GM18907 (cell line): ENCODE measurements at regions not wholly inside any gene's neighbourhood (a gene's known extent, or its start where the extent isn't known, plus 50 kb on each side); places are given as distances from the start of the nearest gene placed in this dataset.

Experiments used
- ATAC-seq: cut with Tn5 transposase; IDR thresholded peaks from one replicate; pipeline ENCODE4 v1.9.1; 2021; ENCODE audit warnings: mild to moderate bottlenecking, moderate library complexity; ENCODE audit not compliant: unreplicated experiment

- no peak for ATAC-seq
Observed at GRCh38 chr15:99440551-99441443, 125.0 kb upstream of the MEF2A start.

DNA sequence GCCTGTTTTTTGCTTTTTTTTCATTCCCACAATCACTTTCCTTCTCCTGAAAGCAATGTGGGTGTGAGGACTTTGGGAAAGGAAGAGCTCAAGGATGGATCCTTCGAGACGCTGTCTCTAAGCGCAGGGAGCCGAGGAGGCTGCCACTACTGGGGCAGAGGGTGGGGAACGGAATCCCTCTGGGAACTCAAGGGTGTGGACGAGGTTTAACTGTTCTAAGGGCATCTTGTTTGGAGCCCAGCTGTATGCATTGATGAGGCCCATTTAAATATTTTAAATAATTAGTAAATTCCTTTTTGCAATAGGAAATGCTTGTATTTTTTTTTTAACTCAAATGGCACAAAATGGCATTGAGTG, 124.4 kb upstream of the MEF2A start:
- no peak for ATAC-seq

- ATAC-seq: no peak
Observed at GRCh38 chr15:99441871-99442251, 123.9 kb upstream of the MEF2A start.

DNA sequence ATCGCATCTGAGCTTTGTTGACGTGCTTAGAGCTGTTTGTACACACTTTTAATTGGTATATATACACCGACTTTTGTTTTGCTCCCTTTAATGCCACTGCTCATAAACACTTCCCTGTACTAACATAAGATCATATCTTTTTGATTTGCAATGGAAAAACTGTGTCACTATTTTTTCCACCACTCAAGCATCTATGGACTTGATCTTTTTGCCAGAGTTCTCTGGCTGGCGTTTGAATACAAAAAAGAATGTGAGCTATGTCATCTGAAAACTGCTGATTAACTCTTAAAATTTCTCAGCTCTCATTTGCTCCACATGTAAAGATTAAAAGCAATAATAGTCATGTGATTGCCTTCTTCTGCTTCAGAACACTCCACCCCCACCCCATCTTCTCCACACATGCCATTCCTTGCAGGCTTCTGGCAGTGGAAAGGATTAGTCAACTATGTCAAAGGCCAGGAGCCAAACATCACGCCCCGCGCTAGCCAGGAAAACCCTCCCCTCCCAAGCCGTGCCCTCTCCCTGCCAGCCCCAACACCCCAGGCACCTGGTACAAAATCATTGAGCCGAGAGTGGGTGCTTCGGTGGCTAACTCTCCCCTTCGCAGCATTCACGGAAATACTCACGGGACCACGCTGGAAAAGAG, 123.4 kb upstream of the MEF2A start:
- no peak for ATAC-seq

DNA sequence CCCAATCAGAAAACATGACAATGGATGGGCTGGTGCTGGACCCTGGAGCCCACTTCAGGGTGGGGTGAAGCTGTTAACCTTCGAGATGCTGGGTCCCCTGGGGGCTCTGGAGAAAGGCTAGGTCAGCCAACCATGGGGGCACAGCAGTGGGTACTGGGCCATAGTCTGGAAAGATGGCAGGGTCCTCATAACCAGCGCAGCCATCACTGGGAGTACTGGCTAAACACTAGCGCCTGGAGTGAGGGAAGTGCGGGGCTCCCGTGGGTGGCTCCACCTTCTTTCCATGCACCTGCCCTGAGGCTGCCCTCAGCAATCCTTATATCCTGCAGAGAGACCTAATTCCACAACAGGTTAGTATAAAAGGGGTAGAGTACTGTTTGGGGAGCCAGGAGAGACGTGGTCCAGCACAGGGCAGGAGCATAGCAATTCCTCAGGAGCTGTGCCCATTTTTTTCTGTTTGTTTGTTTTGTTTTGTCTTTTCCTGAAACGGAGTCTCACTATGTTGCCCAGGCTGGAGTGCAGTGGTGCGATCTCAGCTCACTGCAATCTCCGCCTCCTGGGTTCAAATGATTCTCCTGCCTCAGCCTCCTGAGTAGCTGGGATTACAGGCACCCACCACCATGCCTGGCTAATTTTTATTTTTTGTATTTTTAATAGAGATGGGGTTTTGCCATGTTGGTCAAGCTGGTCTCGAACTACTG, 122.6 kb upstream of the MEF2A start:
- no peak for ATAC-seq

- ATAC-seq: no peak
Observed at GRCh38 chr15:99443768-99444446, 121.9 kb upstream of the MEF2A start.

- no peak for ATAC-seq
Observed at GRCh38 chr15:99445272-99445850, 120.4 kb upstream of the MEF2A start.

GRCh38 chr15:99446565-99447496, 119.0 kb upstream of the MEF2A start:
- no peak for ATAC-seq

- no peak for ATAC-seq
Observed at GRCh38 chr15:99447497-99448371, 118.0 kb upstream of the MEF2A start.

DNA sequence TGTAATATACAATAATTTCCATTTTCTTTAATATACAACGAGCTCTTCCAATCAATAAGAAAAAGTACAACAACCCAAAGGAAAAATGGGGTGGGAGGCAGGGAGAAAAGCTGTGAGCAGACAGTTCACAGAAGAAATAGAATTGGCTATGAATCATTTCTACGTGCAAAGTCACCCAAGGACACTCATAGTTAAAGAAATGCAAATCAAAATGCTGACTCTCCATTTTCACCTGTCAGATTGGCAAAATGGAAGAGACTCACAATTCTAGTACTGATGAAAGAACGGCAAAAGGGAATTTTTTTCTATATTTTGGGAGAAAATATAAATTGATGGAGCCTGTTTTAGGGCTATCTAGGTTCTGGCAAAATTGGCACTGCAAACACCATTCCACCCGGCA, 116.3 kb upstream of the MEF2A start:
- no peak for ATAC-seq

DNA sequence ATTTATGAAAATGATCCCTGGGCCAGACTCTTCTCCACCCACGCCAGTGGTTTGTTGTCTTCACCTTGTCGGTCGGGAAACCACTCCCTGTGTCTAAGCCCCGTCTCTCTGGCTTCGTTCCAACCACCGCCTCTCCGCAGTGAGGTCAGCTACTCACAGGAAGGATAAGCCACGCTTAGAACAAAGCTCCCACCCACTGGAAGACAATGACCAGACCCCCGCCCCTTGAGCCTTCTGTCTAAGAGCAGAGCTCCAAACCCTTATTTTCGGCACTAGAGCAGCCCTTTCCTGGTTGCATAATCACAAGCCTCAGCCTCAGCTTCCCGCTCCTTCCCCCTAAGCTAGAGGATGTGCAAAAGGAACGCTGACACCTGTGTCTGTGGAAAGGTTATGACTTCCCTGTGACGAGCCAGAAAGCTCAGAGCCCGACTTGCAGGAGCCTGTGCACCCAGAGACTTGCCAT, 114.9 kb upstream of the MEF2A start:
- ATAC-seq: peak; percentile 44

- no peak for ATAC-seq
Observed at GRCh38 chr15:99451484-99451883, 114.3 kb upstream of the MEF2A start.

GRCh38 chr15:99452010-99452409, 113.8 kb upstream of the MEF2A start:
- no peak for ATAC-seq

GRCh38 chr15:99452728-99453636, 112.8 kb upstream of the MEF2A start:
- ATAC-seq: peak; percentile 89

DNA sequence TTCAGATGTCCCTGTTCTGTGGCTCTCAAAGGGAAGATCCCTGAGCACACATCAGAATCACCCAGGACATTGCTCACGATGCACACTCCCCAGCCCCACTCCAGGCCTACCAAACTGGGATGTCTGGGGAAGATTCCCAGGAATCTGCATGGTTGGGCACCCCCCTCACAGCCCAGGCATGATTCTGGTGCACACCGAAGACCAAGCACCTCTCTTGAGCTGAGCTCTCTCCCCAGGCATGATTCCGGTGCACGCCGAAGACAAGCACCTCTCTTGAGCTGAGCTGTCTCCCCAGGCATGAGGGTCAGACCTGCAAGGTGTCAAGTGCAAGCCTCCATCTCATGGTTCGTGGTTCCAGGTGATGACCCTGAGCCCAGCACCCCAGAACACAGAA, 112.2 kb upstream of the MEF2A start:
- no peak for ATAC-seq

GRCh38 chr15:99454107-99454809, 111.5 kb upstream of the MEF2A start:
- no peak for ATAC-seq
